HepG2 (cell line): ENCODE measurements at regions not wholly inside any gene's neighbourhood (a gene's known extent, or its start where the extent isn't known, plus 50 kb on each side); places are given as distances from the start of the nearest gene placed in this dataset.

Experiments
- ATAC-seq: fragments of 200-7000 bp; cut with Tn5 transposase; 3 replicates; pipeline ENCODE4 v1.9.1; 2020; ENCODE audit warnings: mild to moderate bottlenecking, moderate library complexity
- BruUV-seq: library from RNA; stranded (reverse); fragments of 400-500 nt; replicated peaks from 2 replicates; lab custom pipeline; 2021; lab: Mats Ljungman, UMichigan
- CTCF ChIA-PET: fragments of 300-600 bp; formaldehyde crosslinking; extraction: SDS; loops from one replicate; lab custom pipeline; 2021; ENCODE audit warnings: low total read pairs, inconsistent platforms, low intra/inter-chr PET ratio; lab: Yijun Ruan, JAX
- POLR2A ChIA-PET: fragments of 350-600 bp; sonication (Branson Sonifier 250); formaldehyde crosslinking; loops from one replicate; lab custom pipeline; 2020; ENCODE audit warnings: antibody characterized with exemption, inconsistent platforms; lab: Yijun Ruan, JAX
- DNase-seq: peaks from one replicate; pipeline ENCODE4 v3.0.0-alpha.2; 2015; ENCODE audit warnings: low spot score
- FAIRE-seq: peaks from 3 replicates; lab custom pipeline; 2011; peaks lifted over from hg19 to GRCh38; lab: Jason Lieb, UNC
- H2AFZ ChIP-seq: one replicate; pipeline ENCODE4 v1.6.1; 2011; ENCODE audit warnings: low read length, inconsistent platforms
- H3K27ac ChIP-seq: fragments of 300-600 bp; 3 replicates; pipeline ENCODE4 v1.8.0; 2011; ENCODE audit warnings: mixed run types, mild to moderate bottlenecking, mixed read lengths, low read length, inconsistent platforms; ENCODE audit not compliant: insufficient read depth; ENCODE audit errors: extremely low read length
- H3K27me3 ChIP-seq, 2 experiments: fragments of 200-600 bp in 1 of 2; 2 replicates in 1 of 2; 3 replicates in 1 of 2; pipeline versions ENCODE4 v1.6.0 to v1.8.0; 2011; ENCODE audit warnings: low read length in 2 of 2, mild to moderate bottlenecking in 2 of 2, moderate library complexity in 2 of 2, inconsistent platforms in 1 of 2; ENCODE audit not compliant: insufficient read depth in 2 of 2, control insufficient read depth in 1 of 2
- H3K36me3 ChIP-seq, 2 experiments: fragments of 200-600 bp in 1 of 2; replicated peaks in 1 of 2; 2 replicates in 1 of 2; 3 replicates in 1 of 2; pipeline versions ENCODE4 v1.5.1 to v1.8.0; 2011; ENCODE audit warnings: low read length in 2 of 2, inconsistent platforms in 1 of 2; ENCODE audit not compliant: insufficient read depth in 2 of 2, control insufficient read depth in 1 of 2
- H3K4me1 ChIP-seq: 2 replicates; pipeline ENCODE4 v1.5.1; 2012; ENCODE audit warnings: low read length, inconsistent platforms; ENCODE audit not compliant: insufficient read depth
- H3K4me2 ChIP-seq: 2 replicates; pipeline ENCODE4 v1.6.0; 2011; ENCODE audit warnings: low read depth, low read length, inconsistent platforms
- H3K4me3 ChIP-seq, 3 experiments: fragments of 200-600 bp in 1 of 3; sonication (generic), shearing (Covaris generic) in 1 of 3; replicated peaks in 1 of 3; 2 replicates each; pipeline ENCODE4 v1.5.1; 2011 to 2016; ENCODE audit warnings: low read length in 3 of 3, inconsistent platforms in 2 of 3, low read depth in 2 of 3, mild to moderate bottlenecking in 2 of 3, control low read depth in 1 of 3, mixed read lengths in 1 of 3; ENCODE audit not compliant: insufficient read depth in 1 of 3
- H3K79me2 ChIP-seq: one replicate; pipeline ENCODE4 v1.6.1; 2011; ENCODE audit warnings: low read length, inconsistent platforms; ENCODE audit not compliant: insufficient read depth
- H3K9ac ChIP-seq: 2 replicates; pipeline ENCODE4 v1.6.0; 2011; ENCODE audit warnings: mild to moderate bottlenecking, low read depth, low read length, inconsistent platforms; ENCODE audit not compliant: insufficient read depth
- H3K9me3 ChIP-seq: 2 replicates; pipeline ENCODE4 v1.5.1; 2012; ENCODE audit warnings: mild to moderate bottlenecking, low read length
- H4K20me1 ChIP-seq: 2 replicates; pipeline ENCODE4 v1.6.0; 2011; ENCODE audit warnings: inconsistent platforms, mild to moderate bottlenecking, low read length, moderate library complexity; ENCODE audit not compliant: insufficient read depth
- CREB1 ChIP-seq, 2 experiments: fragments of 450-650 bp in 1 of 2; IDR thresholded peaks; 2 replicates each; pipeline ENCODE4 v1.6.1; 2016 to 2017; ENCODE audit warnings: control low read depth in 1 of 2, mild to moderate bottlenecking in 1 of 2, missing compliant biosample characterization in 1 of 2, missing genetic modification characterization in 1 of 2
- ISX ChIP-seq: sonication (generic); formaldehyde crosslinking; conservative IDR thresholded peaks from 2 replicates; pipeline ENCODE4 v1.5.0; 2020; ENCODE audit warnings: missing genetic modification reagents
- POLR2A ChIP-seq, 2 experiments: IDR thresholded peaks; 2 replicates each; pipeline ENCODE4 v1.6.1; 2011; ENCODE audit warnings: low read depth in 2 of 2, low read length in 2 of 2, mild to moderate bottlenecking in 1 of 2, moderate library complexity in 1 of 2; ENCODE audit not compliant: insufficient read depth in 1 of 2
- REPIN1 ChIP-seq: sonication (generic); formaldehyde crosslinking; IDR thresholded peaks from 2 replicates; pipeline ENCODE4 v1.8.0; 2022; ENCODE audit warnings: missing genetic modification reagents, low read depth, mild to moderate bottlenecking, borderline replicate concordance
- RFXAP ChIP-seq: sonication (generic); formaldehyde crosslinking; IDR thresholded peaks from 2 replicates; pipeline ENCODE4 v1.4.0; 2020; ENCODE audit warnings: missing genetic modification reagents, borderline replicate concordance
- SP2 ChIP-seq: sonication (generic); formaldehyde crosslinking; IDR thresholded peaks from 2 replicates; pipeline ENCODE4 v1.5.1; 2020; ENCODE audit warnings: mild to moderate bottlenecking, missing genetic modification reagents
- SP4 ChIP-seq: sonication (generic); formaldehyde crosslinking; IDR thresholded peaks from 2 replicates; pipeline ENCODE4 v1.8.1; 2023; ENCODE audit warnings: mild to moderate bottlenecking, missing genetic modification reagents
- SRSF4 ChIP-seq: fragments of 200-400 bp; formaldehyde crosslinking; IDR thresholded peaks from one replicate; pipeline ENCODE4 v1.6.1; 2018; ENCODE audit warnings: mild to moderate bottlenecking, low read depth, low read length, moderate library complexity; ENCODE audit not compliant: poor library complexity, severe bottlenecking
- TMF1 ChIP-seq: sonication (generic); formaldehyde crosslinking; IDR thresholded peaks from 2 replicates; pipeline ENCODE4 v1.8.1; 2022; ENCODE audit warnings: low read depth, missing genetic modification reagents
- ZBTB34 ChIP-seq: sonication (generic); formaldehyde crosslinking; IDR thresholded peaks from 2 replicates; pipeline ENCODE4 v1.8.0; 2022; ENCODE audit warnings: mild to moderate bottlenecking, missing genetic modification reagents
- ZFP82 ChIP-seq: sonication (generic); formaldehyde crosslinking; IDR thresholded peaks from 2 replicates; pipeline ENCODE4 v1.5.1; 2020; ENCODE audit warnings: mild to moderate bottlenecking, missing genetic modification reagents, borderline replicate concordance
- ZNF224 ChIP-seq: sonication (generic); formaldehyde crosslinking; IDR thresholded peaks from 2 replicates; pipeline ENCODE4 v1.5.0; 2020; ENCODE audit warnings: mild to moderate bottlenecking, missing genetic modification reagents
- ZNF430 ChIP-seq: sonication (generic); formaldehyde crosslinking; IDR thresholded peaks from 2 replicates; pipeline ENCODE4 v1.9.0; 2021; ENCODE audit warnings: mild to moderate bottlenecking, missing genetic modification reagents
- ZNF780A ChIP-seq: sonication (generic); formaldehyde crosslinking; IDR thresholded peaks from 2 replicates; pipeline ENCODE4 v1.8.0; 2022; ENCODE audit warnings: mild to moderate bottlenecking, missing genetic modification reagents, moderate library complexity
- ZNF800 ChIP-seq: sonication (generic); formaldehyde crosslinking; IDR thresholded peaks from 2 replicates; pipeline ENCODE4 v1.4.0; 2020; ENCODE audit warnings: missing genetic modification reagents
- ZNF841 ChIP-seq: sonication (generic); formaldehyde crosslinking; IDR thresholded peaks from 2 replicates; pipeline ENCODE4 v1.8.1; 2023; ENCODE audit warnings: missing genetic modification reagents, borderline replicate concordance
- in situ Hi-C: cut with HindIII; loops from 2 replicates; pipeline ENCODE4 v1.10.0; 2017; ENCODE audit warnings: low pct_unique_long_range_greater_than_20kb; ENCODE audit not compliant: extremely low pct_ligation_motif_present
- intact Hi-C: fragments of 100-400 bp; cut with micrococcal nuclease; formaldehyde crosslinking; loops from one replicate; pipeline ENCODE4 v1.10.0; 2022; ENCODE audit not compliant: unreplicated experiment

GRCh38 chr1:69029649-69030048, 532.8 kb upstream of the DEPDC1 start (continued):
- TF ChIP-seq SP2 (no peak), ZNF841 (CRISPR knock-in tag) (no peak), SP4 (no peak), ZNF780A (CRISPR knock-in tag) (no peak)

- H3K36me3 ChIP-seq, result no peaks in the 10 kb centered on the region
- peaks cover 67% of the 10 kb centered on the region for H3K9me3 ChIP-seq
- in situ Hi-C loops (no loop called here), intact Hi-C loops (no loop called here)
- H3K27ac ChIP-seq, result no peak overlapping the region
- POLR2A ChIA-PET, result no interaction called here
- H3K4me3 ChIP-seq, result no peak overlapping the region
- FAIRE-seq (no peak), ATAC-seq (no peak), DNase-seq (no peak)
- H3K4me2 ChIP-seq, result no peak overlapping the region
- BruUV-seq, result no TSS peak
- no peaks in the 10 kb centered on the region for H3K27me3 ChIP-seq
- no peak overlapping the region for H3K9ac ChIP-seq
- CTCF ChIA-PET, result no interaction called here
- H3K79me2 ChIP-seq, result no peaks in the 10 kb centered on the region
- no peaks in the 10 kb centered on the region for H4K20me1 ChIP-seq
- no peaks in the 10 kb centered on the region for H3K4me1 ChIP-seq
- H2AFZ ChIP-seq, result no peak overlapping the region
- TF ChIP-seq CREB1 (IDR thresholded peaks at IDR 0.05), result no peak
- no peak for TF ChIP-seq CREB1 (CRISPR knock-in tag; IDR thresholded peaks at IDR 0.05)
- TF ChIP-seq ZNF224, result no peak
- TF ChIP-seq ZBTB34 (CRISPR knock-in tag), result no peak
- no peak for TF ChIP-seq RFXAP
- TF ChIP-seq SRSF4, result no peak
- TF ChIP-seq ZNF430 (CRISPR knock-in tag), result no peak
- TF ChIP-seq TMF1, result no peak
- TF ChIP-seq REPIN1, result no peak
- no peak for TF ChIP-seq ISX (CRISPR knock-in tag)
- TF ChIP-seq POLR2A (IDR thresholded peaks at IDR 0.05; ENCODE audit: insufficient read depth in 1 of 2, low read depth in 2 of 2, low read length in 2 of 2), result no peak
- TF ChIP-seq ZFP82 (CRISPR knock-in tag), result no peak
- TF ChIP-seq ZNF800 (CRISPR knock-in tag), result no peak
Observed at GRCh38 chr1:69038379-69038778, 529.3 kb upstream of the LRRC7 start.
